H9 (cell line): ENCODE measurements at regions not wholly inside any gene's neighbourhood (a gene's known extent, or its start where the extent isn't known, plus 50 kb on each side); places are given as distances from the start of the nearest gene placed in this dataset.

Source experiments
- DNase-seq: peaks from one replicate; pipeline ENCODE4 v3.0.0-alpha.2; 2017
- H2AFZ ChIP-seq: one replicate; pipeline ENCODE4 v1.6.1; 2013; ENCODE audit warnings: mild to moderate bottlenecking, low read length, control low read depth, moderate library complexity
- H2AK5ac ChIP-seq: 2 replicates; pipeline ENCODE4 v1.6.1; 2013; ENCODE audit warnings: low read length, control low read depth, mixed read lengths; ENCODE audit not compliant: insufficient read length
- H2BK120ac ChIP-seq: one replicate; pipeline ENCODE4 v1.6.1; 2013; ENCODE audit warnings: low read depth, mild to moderate bottlenecking, low read length, control low read depth, inconsistent platforms; ENCODE audit not compliant: poor library complexity, severe bottlenecking
- H2BK12ac ChIP-seq: 2 replicates; pipeline ENCODE4 v1.6.1; 2013; ENCODE audit warnings: low read length, control low read depth, mixed read lengths, low read depth; ENCODE audit not compliant: insufficient read length
- H2BK15ac ChIP-seq: 2 replicates; pipeline ENCODE4 v1.6.1; 2013; ENCODE audit warnings: low read depth, low read length, control low read depth
- H2BK20ac ChIP-seq: one replicate; pipeline ENCODE4 v1.6.1; 2013; ENCODE audit warnings: low read depth, mild to moderate bottlenecking, low read length, control low read depth, inconsistent platforms; ENCODE audit not compliant: poor library complexity, severe bottlenecking
- H2BK5ac ChIP-seq: 2 replicates; pipeline ENCODE4 v1.6.1; 2013; ENCODE audit warnings: low read length, control low read depth, mixed read lengths; ENCODE audit not compliant: insufficient read length
- H3K14ac ChIP-seq: 2 replicates; pipeline ENCODE4 v1.6.1; 2013; ENCODE audit warnings: low read length, control low read depth; ENCODE audit not compliant: insufficient read depth
- H3K18ac ChIP-seq: 2 replicates; pipeline ENCODE4 v1.6.1; 2013; ENCODE audit warnings: low read depth, mild to moderate bottlenecking, mixed read lengths, low read length, control low read depth; ENCODE audit not compliant: insufficient read length
- H3K23ac ChIP-seq: 2 replicates; pipeline ENCODE4 v1.6.1; 2013; ENCODE audit warnings: low read length, control low read depth, mixed read lengths, low read depth; ENCODE audit not compliant: insufficient read length
- H3K23me2 ChIP-seq: 2 replicates; pipeline ENCODE4 v1.6.1; 2013; ENCODE audit warnings: low read depth, mild to moderate bottlenecking, mixed read lengths, low read length, control low read depth; ENCODE audit not compliant: insufficient read length, poor library complexity, severe bottlenecking
- H3K27ac ChIP-seq: 2 replicates; pipeline ENCODE4 v1.5.1; 2013; ENCODE audit warnings: low read length, control low read depth, mixed read lengths, low read depth; ENCODE audit not compliant: insufficient read length
- H3K27me3 ChIP-seq: 2 replicates; pipeline ENCODE4 v1.6.1; 2013; ENCODE audit warnings: low read length, control low read depth, inconsistent platforms; ENCODE audit not compliant: insufficient read depth
- H3K4ac ChIP-seq: 2 replicates; pipeline ENCODE4 v1.6.1; 2013; ENCODE audit warnings: low read depth, mild to moderate bottlenecking, control low read depth, inconsistent platforms, low read length, moderate library complexity
- H3K4me1 ChIP-seq: 2 replicates; pipeline ENCODE4 v1.6.1; 2013; ENCODE audit warnings: low read length, control low read depth, inconsistent platforms; ENCODE audit not compliant: insufficient read depth
- H3K4me2 ChIP-seq: 2 replicates; pipeline ENCODE4 v1.6.1; 2013; ENCODE audit warnings: low read length, control low read depth, mixed read lengths; ENCODE audit not compliant: insufficient read length, insufficient read depth
- H3K56ac ChIP-seq: 2 replicates; pipeline ENCODE4 v1.6.1; 2013; ENCODE audit warnings: low read depth, mild to moderate bottlenecking, mixed read lengths, low read length, control low read depth; ENCODE audit not compliant: insufficient read length
- H3K79me1 ChIP-seq: 2 replicates; pipeline ENCODE4 v1.6.1; 2013; ENCODE audit warnings: low read depth, mild to moderate bottlenecking, moderate library complexity, low read length, control low read depth, inconsistent platforms; ENCODE audit not compliant: insufficient read depth, poor library complexity, severe bottlenecking
- H3K79me2 ChIP-seq: 2 replicates; pipeline ENCODE4 v1.6.1; 2013; ENCODE audit warnings: low read length, control low read depth, inconsistent platforms; ENCODE audit not compliant: insufficient read depth
- H3K9ac ChIP-seq: 2 replicates; pipeline ENCODE4 v1.6.1; 2013; ENCODE audit warnings: low read length, control low read depth, mixed read lengths; ENCODE audit not compliant: insufficient read length; ENCODE audit errors: extremely low read depth
- H3K9me3 ChIP-seq: one replicate; pipeline ENCODE4 v1.6.1; 2013; ENCODE audit warnings: low read depth, low read length, inconsistent platforms; ENCODE audit not compliant: control insufficient read depth
- H3T11ph ChIP-seq: one replicate; pipeline ENCODE4 v1.6.1; 2013; ENCODE audit warnings: mild to moderate bottlenecking, low read length, control low read depth, inconsistent platforms
- H4K20me1 ChIP-seq: one replicate; pipeline ENCODE4 v1.6.1; 2013; ENCODE audit not compliant: control insufficient read depth, insufficient read length, insufficient read depth
- H4K5ac ChIP-seq: 2 replicates; pipeline ENCODE4 v1.6.1; 2013; ENCODE audit warnings: low read depth, mild to moderate bottlenecking, mixed read lengths, low read length, control low read depth; ENCODE audit not compliant: insufficient read length
- H4K8ac ChIP-seq: replicated peaks from 2 replicates; pipeline ENCODE4 v1.6.1; 2013; ENCODE audit warnings: low read length, control low read depth, mixed read lengths, low read depth; ENCODE audit not compliant: insufficient read length
- H4K91ac ChIP-seq: 2 replicates; pipeline ENCODE4 v1.6.1; 2013; ENCODE audit warnings: low read depth, mild to moderate bottlenecking, moderate library complexity, mixed read lengths, low read length, control low read depth; ENCODE audit not compliant: insufficient read length
- H3K27ac Mint-ChIP-seq, 3 experiments: 2 replicates in 2 of 3; 3 replicates in 1 of 3; pipeline ENCODE4 v1.8.0; 2020 to 2021; ENCODE audit warnings: mixed read lengths in 3 of 3, mild to moderate bottlenecking in 1 of 3, moderate library complexity in 1 of 3
- H3K27me3 Mint-ChIP-seq: 2 replicates; pipeline ENCODE4 v1.8.0; 2021; ENCODE audit warnings: low read depth, mild to moderate bottlenecking, moderate library complexity, mixed read lengths
- H3K36me3 Mint-ChIP-seq, 3 experiments: 2 replicates in 2 of 3; 3 replicates in 1 of 3; pipeline ENCODE4 v1.8.0; 2020 to 2021; ENCODE audit warnings: low read depth in 3 of 3, mixed read lengths in 3 of 3; ENCODE audit not compliant: insufficient read depth in 1 of 3
- H3K4me1 Mint-ChIP-seq, 2 experiments: 2 replicates each; pipeline ENCODE4 v1.8.0; 2020; ENCODE audit warnings: mixed read lengths in 2 of 2
- H3K4me3 Mint-ChIP-seq, 2 experiments: 2 replicates in 1 of 2; 3 replicates in 1 of 2; pipeline ENCODE4 v1.8.0; 2020 to 2021; ENCODE audit warnings: mild to moderate bottlenecking in 2 of 2, mixed read lengths in 2 of 2, moderate library complexity in 1 of 2
- H3K9me3 Mint-ChIP-seq, 2 experiments: 2 replicates in 1 of 2; 3 replicates in 1 of 2; pipeline ENCODE4 v1.8.0; 2020; ENCODE audit warnings: mild to moderate bottlenecking in 2 of 2, mixed read lengths in 2 of 2, moderate library complexity in 1 of 2
- CTCF ChIP-seq: fragments of 200-600 bp; sonication (generic); conservative IDR thresholded peaks from 3 replicates; pipeline ENCODE4 v1.8.0; 2021; ENCODE audit warnings: antibody characterized with exemption, mild to moderate bottlenecking
- WGBS: extraction: QIAGEN DNeasy Blood & Tissue Kit; methylation state at CpG from one replicate; pipeline ENCODE4 v1.1.7; 2013; ENCODE audit warnings: missing lambda C conversion rate, low lambda C conversion rate, mixed read lengths; ENCODE audit not compliant: insufficient read length; ENCODE audit errors: extremely low coverage; 5-methylcytosine and 5-hydroxymethylcytosine counted together

DNA sequence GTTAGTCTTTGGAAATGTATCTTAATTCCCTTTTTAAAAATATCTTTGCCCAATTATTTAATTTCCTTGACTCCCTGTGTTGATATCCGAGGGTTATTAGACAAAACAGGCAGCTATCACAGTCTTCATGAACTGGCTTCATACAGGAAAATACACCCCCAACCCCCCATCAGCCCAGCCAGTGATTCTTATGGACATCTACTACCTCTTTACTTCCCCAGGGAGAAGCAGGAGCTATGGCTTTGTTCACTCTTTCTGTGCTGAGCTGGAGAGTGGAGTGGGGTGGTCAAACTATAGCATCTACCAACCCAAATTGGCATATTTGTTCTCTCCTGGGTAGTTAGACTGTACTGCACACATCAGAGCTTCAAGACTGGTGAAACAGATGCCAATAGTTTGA lies 134.4 kb upstream of the SLC38A2 start:
- H4K5ac ChIP-seq = no peak overlapping the region
- no peak overlapping the region for H3T11ph ChIP-seq
- no peak overlapping the region for H3K9ac ChIP-seq
- Mint-ChIP-seq H3K9me3 (peaks cover 37 to 47% of the 10 kb centered on the region in 2 experiments), H3K36me3 (peaks cover 23 to 31% (median 30%) of the 10 kb centered on the region in 3 experiments), H3K27me3 (no peaks in the 10 kb centered on the region), H3K4me1 (no peaks in the 10 kb centered on the region), H3K4me3 (no peak overlapping the region), H3K27ac (no peak overlapping the region)
- no peak overlapping the region for H3K14ac ChIP-seq
- no peak overlapping the region for H3K56ac ChIP-seq
- H2BK120ac ChIP-seq = no peak overlapping the region
- no peak overlapping the region for H3K27ac ChIP-seq
- TF ChIP-seq CTCF = no peak
- no peaks in the 10 kb centered on the region for H3K23me2 ChIP-seq
- no peak overlapping the region for H2AK5ac ChIP-seq
- H3K4me2 ChIP-seq = no peak overlapping the region
- no peak overlapping the region for H3K4ac ChIP-seq
- peaks cover 6% of the 10 kb centered on the region for H3K9me3 ChIP-seq
- H2BK20ac ChIP-seq = no peak overlapping the region
- H3K27me3 ChIP-seq = no peaks in the 10 kb centered on the region
- WGBS = no CpG with 5 or more reads among the region's 1 CpG
- no peak overlapping the region for H4K8ac ChIP-seq
- no peak for DNase-seq
- no peaks in the 10 kb centered on the region for H3K4me1 ChIP-seq
- no peak overlapping the region for H3K23ac ChIP-seq
- H4K20me1 ChIP-seq = no peaks in the 10 kb centered on the region
- no peaks in the 10 kb centered on the region for H3K79me1 ChIP-seq
- no peak overlapping the region for H2BK15ac ChIP-seq
- H2BK12ac ChIP-seq = no peak overlapping the region
- no peak overlapping the region for H4K91ac ChIP-seq
- H2AFZ ChIP-seq = no peak overlapping the region
- no peak overlapping the region for H3K18ac ChIP-seq
- H2BK5ac ChIP-seq = no peak overlapping the region
- no peaks in the 10 kb centered on the region for H3K79me2 ChIP-seq
